GM18499 (cell line): ENCODE measurements at regions not wholly inside any gene's neighbourhood (a gene's known extent, or its start where the extent isn't known, plus 50 kb on each side); places are given as distances from the start of the nearest gene placed in this dataset.
"Not testable (repeated sequence)": the region's sequence is repeated elsewhere in the genome, so short reads cannot be mapped to it uniquely, and the experiment has no call there.

Experiments
- ATAC-seq: cut with Tn5 transposase; IDR thresholded peaks from one replicate; pipeline ENCODE4 v1.9.1; 2021; ENCODE audit warnings: moderate number of reproducible peaks; ENCODE audit not compliant: insufficient read depth, unreplicated experiment

DNA sequence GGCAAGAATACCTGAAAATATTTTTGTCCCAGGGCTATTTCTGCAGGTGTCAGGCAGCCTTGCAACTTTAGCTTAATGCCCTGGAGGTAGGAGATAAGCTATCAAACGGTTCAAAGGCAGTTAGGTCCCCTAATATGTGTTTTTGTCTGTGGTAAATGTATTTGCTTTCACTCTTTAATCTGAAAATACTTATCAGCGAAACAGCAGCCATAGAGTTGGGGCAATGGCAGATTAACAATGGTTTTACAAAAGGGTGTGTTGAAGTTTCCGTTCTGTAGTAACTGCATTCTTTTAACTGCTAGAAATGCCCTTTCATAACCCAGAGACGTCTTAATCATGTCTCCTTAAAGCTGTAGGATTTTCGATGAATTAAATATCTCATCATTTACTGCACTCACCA, 265.0 kb upstream of the TRIB2 start:
- no peak for ATAC-seq

GRCh38 chr2:12452185-12452584, 264.6 kb upstream of the TRIB2 start:
- no peak for ATAC-seq

GRCh38 chr2:12453731-12454130, 263.0 kb upstream of the TRIB2 start:
- ATAC-seq = no peak

DNA sequence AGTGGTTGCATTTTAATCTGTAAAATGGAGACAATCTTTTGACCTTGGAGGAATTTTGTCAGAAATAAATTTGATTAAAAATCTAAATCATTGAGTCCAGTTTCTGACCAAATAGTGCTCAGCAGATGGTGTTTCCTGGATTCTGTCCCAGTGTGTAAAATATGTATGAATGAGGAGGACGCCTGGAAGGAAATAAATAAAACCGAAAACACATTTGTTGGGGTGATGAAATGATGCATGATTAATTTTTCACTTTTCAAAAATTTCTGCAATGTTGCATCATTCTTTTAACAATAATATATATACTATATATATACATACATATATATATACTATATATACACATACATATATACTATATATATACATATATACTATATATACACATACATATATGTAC, 261.1 kb upstream of the TRIB2 start:
- no peak for ATAC-seq

GRCh38 chr2:12456293-12457106, 260.2 kb upstream of the TRIB2 start:
- peak; percentile 81 for ATAC-seq

DNA sequence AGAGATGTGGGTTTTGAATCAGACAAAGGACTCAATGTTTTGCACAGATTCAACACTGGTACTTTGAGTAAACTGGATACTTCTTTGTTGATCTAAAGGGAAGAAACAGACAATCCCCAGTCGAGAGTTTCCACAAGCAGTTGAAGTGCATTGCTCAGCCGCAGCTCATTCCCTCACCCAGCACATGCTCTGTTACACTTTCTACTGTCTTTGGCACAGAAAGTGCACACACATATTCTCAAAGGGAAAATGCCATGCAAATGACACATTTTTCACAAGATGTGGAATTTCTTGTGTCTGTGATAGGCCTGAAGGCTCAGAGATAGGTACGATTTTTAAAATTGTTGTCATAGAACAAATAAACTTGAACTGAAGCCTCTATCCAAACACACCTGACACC, 258.9 kb upstream of the TRIB2 start:
- ATAC-seq = no peak

DNA sequence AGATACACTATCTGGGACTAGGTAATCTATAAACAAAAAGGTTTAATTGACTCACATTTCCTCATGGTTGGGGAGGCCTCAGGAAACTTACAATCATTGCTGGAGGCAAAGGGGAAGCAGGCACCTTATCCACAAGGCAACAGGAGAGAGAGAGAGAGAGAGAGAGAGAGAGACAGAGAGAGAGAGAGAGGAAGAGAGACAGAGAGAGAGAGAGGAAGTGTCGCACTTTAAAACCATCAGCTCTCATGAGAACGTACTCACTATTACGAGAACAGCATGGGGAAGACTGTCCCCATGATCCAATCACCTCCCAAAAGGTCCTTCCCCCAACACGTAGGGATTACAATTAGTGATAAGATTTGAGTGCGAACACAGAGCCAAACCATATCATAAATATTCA, 253.5 kb upstream of the TRIB2 start:
- no peak for ATAC-seq

DNA sequence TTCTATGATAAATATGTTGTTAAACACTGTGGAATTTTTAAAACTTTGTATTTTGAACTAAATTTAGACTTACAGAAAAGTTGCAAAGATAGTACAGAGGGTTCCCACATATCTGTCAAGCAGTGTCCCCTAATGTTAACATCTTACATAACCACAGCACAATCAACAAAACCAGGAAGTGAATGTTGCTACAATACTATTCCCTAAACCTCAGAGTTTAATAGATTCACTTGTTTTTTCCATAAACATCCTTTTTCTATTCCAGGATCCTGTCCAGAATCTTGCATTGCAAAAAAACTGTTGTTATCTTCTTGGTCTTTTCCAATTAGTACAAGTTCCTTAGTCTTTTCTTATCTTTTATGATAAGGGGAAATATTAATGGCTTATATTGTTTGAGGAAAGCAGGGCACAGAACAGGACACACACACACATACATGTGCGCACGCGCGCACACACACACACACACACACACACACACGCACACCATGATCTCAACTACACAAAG, 251.1 kb upstream of the TRIB2 start:
- no peak for ATAC-seq

- ATAC-seq = no peak
These were observed 249.4 kb upstream of the TRIB2 start for GRCh38 chr2:12467303-12467702.

DNA sequence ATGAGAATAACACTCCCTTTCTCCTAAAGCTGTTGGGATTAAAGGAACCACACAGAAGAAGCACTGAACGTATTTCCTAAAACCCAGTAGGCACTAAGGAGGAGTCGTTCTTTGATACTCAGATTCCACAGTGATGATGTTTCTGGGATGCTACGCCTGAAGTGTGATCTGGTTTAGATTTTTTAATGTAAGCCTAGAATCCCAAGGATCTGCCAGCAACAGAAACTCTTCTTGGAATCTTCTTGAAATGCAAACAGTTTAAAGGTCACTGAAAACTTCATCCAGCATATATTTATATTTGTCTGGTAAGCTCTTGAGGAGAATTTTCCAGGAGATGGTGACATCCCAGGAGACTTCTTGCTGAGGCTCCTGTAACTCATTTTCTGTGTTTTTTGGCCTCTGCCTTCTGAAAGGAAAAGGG, 247.6 kb upstream of the TRIB2 start:
- no peak for ATAC-seq

DNA sequence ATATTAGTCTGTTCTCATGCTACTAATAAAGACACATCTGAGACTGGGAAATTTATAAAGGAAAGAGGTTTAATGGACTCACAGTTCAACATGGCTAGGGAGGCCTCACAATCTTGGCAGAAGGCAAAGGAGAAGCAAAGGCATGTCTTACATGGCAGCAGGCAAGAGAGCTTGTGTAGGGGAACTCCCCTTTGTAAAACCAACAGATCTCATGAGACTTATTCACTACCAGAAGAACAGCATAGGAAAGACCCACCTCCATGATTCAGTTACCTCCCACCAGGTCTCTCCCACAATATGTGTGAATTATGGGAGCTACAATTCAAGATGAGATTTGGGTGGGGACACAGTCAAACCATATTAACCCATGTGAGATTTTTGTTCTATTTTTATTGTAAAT, 244.5 kb upstream of the TRIB2 start:
- ATAC-seq = not testable (repeated sequence)

DNA sequence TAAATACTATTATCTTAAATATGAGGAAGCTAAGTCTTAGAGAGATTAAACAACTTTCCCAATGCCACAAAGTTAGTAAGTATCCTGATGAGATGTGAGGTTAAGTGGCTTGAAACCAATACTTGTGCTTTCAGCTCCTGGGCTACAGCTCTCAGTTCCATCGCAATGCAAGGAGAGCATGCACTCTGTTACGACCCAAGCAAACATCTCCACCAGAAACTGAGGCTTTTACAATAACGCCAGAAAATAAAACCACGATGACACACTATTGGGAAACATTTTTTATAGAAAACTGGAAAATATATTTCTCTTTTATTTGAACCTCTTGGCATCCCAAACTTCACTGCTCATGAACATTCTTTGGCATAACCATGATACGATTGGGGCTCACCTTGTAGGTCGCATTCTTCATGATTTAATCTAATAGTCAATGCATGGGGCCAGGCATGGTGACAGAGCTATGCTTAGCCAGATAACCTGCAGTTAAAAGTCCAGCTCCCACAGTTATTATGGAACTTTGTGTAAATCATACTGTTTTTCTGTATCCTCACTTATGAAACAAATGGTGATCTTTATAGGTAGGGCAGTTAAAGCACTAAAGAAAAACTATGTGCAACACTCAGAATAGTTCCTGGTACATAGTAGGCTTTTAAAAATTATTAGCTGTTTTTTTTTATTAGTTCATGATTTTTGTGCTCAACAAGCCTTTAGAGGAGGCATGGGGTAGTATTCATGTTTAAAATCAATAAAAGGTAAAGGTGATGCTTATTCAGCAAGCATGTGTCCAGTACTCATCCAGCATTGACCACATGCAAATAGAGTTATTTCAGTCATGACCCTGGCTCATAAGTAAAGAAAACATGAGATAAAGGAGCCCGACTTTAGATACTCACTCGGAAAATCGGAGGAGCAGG, 238.3 kb upstream of the TRIB2 start:
- no peak for ATAC-seq

GRCh38 chr2:12479065-12479601, 237.6 kb upstream of the TRIB2 start:
- no peak for ATAC-seq

DNA sequence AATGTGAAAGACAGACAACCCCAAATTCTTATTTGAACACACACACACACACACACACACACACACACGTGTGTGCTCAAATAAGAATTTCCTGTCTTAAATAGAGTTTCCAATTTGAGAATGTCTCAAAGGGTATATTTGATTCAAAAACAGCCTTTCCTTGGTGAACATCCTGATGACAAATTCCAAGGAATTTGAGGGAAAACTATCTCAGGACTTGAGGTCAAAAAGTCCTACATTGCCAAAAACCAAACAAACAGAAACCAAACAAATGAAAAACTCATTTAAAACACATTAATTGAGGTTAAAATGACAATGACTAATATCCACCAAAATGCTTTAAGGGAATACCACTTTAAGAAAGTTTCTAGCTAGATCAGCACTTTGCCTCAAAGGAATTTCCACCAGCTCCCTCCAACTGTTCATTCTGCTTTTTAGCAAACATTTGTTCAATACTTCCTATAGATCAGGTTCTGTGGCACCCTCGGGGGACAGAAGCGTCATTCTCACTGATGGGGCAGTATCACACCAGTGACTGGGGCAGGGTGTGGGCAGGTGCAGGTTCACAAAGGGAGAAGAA, 232.1 kb upstream of the TRIB2 start:
- ATAC-seq = no peak

GRCh38 chr2:12486205-12487118, 230.3 kb upstream of the TRIB2 start:
- no peak for ATAC-seq

DNA sequence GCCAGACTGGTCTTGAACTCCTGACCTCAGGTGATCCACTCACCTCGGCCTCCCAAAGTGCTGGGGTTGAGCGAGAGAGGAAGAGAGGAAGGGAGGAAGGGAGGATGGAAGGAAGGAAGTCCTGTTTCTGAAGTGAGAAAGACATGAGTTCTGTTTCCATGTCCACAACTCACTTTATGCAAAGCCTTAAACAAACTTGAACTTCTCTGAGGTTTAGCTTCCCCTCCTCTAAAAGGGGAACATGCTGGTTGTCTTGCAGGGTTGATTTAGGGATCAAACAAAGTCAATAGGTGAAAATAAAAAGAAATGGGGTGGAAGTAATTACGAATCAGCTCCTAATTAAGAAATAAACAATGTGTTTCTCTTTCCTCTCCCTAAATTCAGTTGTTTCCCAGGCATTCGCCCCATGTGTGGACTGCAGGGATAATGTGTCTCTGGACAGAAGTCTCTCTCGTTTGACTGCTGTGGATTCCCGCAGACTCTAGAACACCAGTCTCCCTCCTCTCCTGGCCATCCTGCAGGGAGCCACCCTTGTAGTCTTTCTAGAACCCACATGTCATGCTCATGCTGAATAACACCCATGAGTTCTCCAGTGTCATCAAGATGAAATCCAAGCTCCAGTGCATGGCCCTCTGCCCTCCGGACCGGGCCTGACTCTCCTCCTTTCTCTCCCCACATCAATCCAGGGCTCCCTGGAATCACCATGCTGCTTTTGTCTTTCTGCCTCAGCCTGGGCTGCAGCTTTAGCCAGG, 229.3 kb upstream of the TRIB2 start:
- no peak for ATAC-seq

- no peak for ATAC-seq
These were observed 228.1 kb upstream of the TRIB2 start for GRCh38 chr2:12488352-12489318.

- no peak for ATAC-seq
These were observed 226.1 kb upstream of the TRIB2 start for GRCh38 chr2:12490641-12491040.
